ENCODE measurements at regions not wholly inside any gene's neighbourhood (a gene's known extent, or its start where the extent isn't known, plus 50 kb on each side); places are given as distances from the start of the nearest gene placed in this dataset.

- H2AFZ ChIP-seq (ENCODE audit: low read depth, low read length) = no peak overlapping the region
- H4K20me1 ChIP-seq (ENCODE audit: insufficient read depth, low read length) = no peaks in the 10 kb centered on the region
- H3K36me3 ChIP-seq (replicated peaks; ENCODE audit: low read depth, low read length) = no peaks in the 10 kb centered on the region
- TF ChIP-seq CTCF (IDR thresholded peaks at IDR 0.05; ENCODE audit: low read depth, low read length) (no peak), EZH2phosphoT487 (IDR thresholded peaks at IDR 0.05; ENCODE audit: low read depth) (no peak)
- H3K4me2 ChIP-seq (ENCODE audit: low read length) = no peak overlapping the region
- no peaks in the 10 kb centered on the region for H3K9me3 ChIP-seq (ENCODE audit: insufficient read depth, low read length)
- no peak overlapping the region for H3K27ac ChIP-seq (ENCODE audit: low read length)
- H3K4me1 ChIP-seq (ENCODE audit: low read length) = no peaks in the 10 kb centered on the region
- H3K79me2 ChIP-seq (ENCODE audit: low read length) = no peaks in the 10 kb centered on the region
- H3K4me3 ChIP-seq (ENCODE audit: low read length) = no peak overlapping the region
- H3K9ac ChIP-seq (ENCODE audit: low read length) = no peak overlapping the region
- no peaks in the 10 kb centered on the region; the same call in 1 of the 2 replicates for H3K27me3 ChIP-seq (ENCODE audit: low read depth, low read length)
Observed at GRCh38 chr6:16002332-16003196, 126.3 kb upstream of the MYLIP start.

- no peaks in the 10 kb centered on the region for H3K27me3 ChIP-seq (ENCODE audit: low read depth, low read length)
- no peak overlapping the region for H3K9ac ChIP-seq (ENCODE audit: low read length)
- no peaks in the 10 kb centered on the region for H4K20me1 ChIP-seq (ENCODE audit: insufficient read depth, low read length)
- no peaks in the 10 kb centered on the region for H3K9me3 ChIP-seq (ENCODE audit: insufficient read depth, low read length)
- H3K79me2 ChIP-seq (ENCODE audit: low read length) = no peaks in the 10 kb centered on the region
- no peak overlapping the region for H2AFZ ChIP-seq (ENCODE audit: low read depth, low read length)
- H3K4me2 ChIP-seq (ENCODE audit: low read length) = no peak overlapping the region
- H3K36me3 ChIP-seq (replicated peaks; ENCODE audit: low read depth, low read length) = no peaks in the 10 kb centered on the region
- no peak overlapping the region for H3K4me3 ChIP-seq (ENCODE audit: low read length)
- no peak for TF ChIP-seq CTCF (IDR thresholded peaks at IDR 0.05; ENCODE audit: low read depth, low read length)
- no peak for TF ChIP-seq EZH2phosphoT487 (IDR thresholded peaks at IDR 0.05; ENCODE audit: low read depth)
- no peaks in the 10 kb centered on the region for H3K4me1 ChIP-seq (ENCODE audit: low read length)
- H3K27ac ChIP-seq (ENCODE audit: low read length) = no peak overlapping the region
Observed at GRCh38 chr6:16001158-16001557, 127.7 kb upstream of the MYLIP start.

- H2AFZ ChIP-seq (ENCODE audit: low read depth, low read length) = no peak overlapping the region
- no peaks in the 10 kb centered on the region for H3K27me3 ChIP-seq (ENCODE audit: low read depth, low read length)
- no peak overlapping the region for H3K9ac ChIP-seq (ENCODE audit: low read length)
- no peaks in the 10 kb centered on the region for H3K79me2 ChIP-seq (ENCODE audit: low read length)
- H3K27ac ChIP-seq (ENCODE audit: low read length) = no peak overlapping the region
- no peaks in the 10 kb centered on the region for H3K36me3 ChIP-seq (replicated peaks; ENCODE audit: low read depth, low read length)
- H3K4me2 ChIP-seq (ENCODE audit: low read length) = no peak overlapping the region
- no peak overlapping the region for H3K4me3 ChIP-seq (ENCODE audit: low read length)
- no peaks in the 10 kb centered on the region for H3K4me1 ChIP-seq (ENCODE audit: low read length)
- H3K9me3 ChIP-seq (ENCODE audit: insufficient read depth, low read length) = no peaks in the 10 kb centered on the region
- TF ChIP-seq EZH2phosphoT487 (IDR thresholded peaks at IDR 0.05; ENCODE audit: low read depth) (no peak), CTCF (IDR thresholded peaks at IDR 0.05; ENCODE audit: low read depth, low read length) (no peak)
- H4K20me1 ChIP-seq (ENCODE audit: insufficient read depth, low read length) = no peaks in the 10 kb centered on the region
Observed at GRCh38 chr6:15999201-15999600, 129.7 kb upstream of the MYLIP start.

GRCh38 chr6:15997586-15998388 is 131.1 kb upstream of the MYLIP start:
- TF ChIP-seq CTCF (IDR thresholded peaks at IDR 0.05; ENCODE audit: low read depth, low read length) (no peak), EZH2phosphoT487 (IDR thresholded peaks at IDR 0.05; ENCODE audit: low read depth) (no peak)
- Histone ChIP-seq H3K4me1 (ENCODE audit: low read length) (no peaks in the 10 kb centered on the region), H3K4me2 (ENCODE audit: low read length) (no peak overlapping the region), H4K20me1 (ENCODE audit: insufficient read depth, low read length) (no peaks in the 10 kb centered on the region), H3K36me3 (replicated peaks; ENCODE audit: low read depth, low read length) (no peaks in the 10 kb centered on the region), H3K27me3 (ENCODE audit: low read depth, low read length) (no peaks in the 10 kb centered on the region), H2AFZ (ENCODE audit: low read depth, low read length) (no peak overlapping the region), H3K9me3 (ENCODE audit: insufficient read depth, low read length) (no peaks in the 10 kb centered on the region), H3K27ac (ENCODE audit: low read length) (no peak overlapping the region), H3K79me2 (ENCODE audit: low read length) (no peaks in the 10 kb centered on the region), H3K9ac (ENCODE audit: low read length) (no peak overlapping the region), H3K4me3 (ENCODE audit: low read length) (no peak overlapping the region)
